HG02852 (cell line): ENCODE measurements at regions not wholly inside any gene's neighbourhood (a gene's known extent, or its start where the extent isn't known, plus 50 kb on each side); places are given as distances from the start of the nearest gene placed in this dataset.
A peak's percentile ranks its signal among the peaks of the same experiment; 100 is the strongest.

Experiments used
- ATAC-seq: cut with Tn5 transposase; IDR thresholded peaks from one replicate; pipeline ENCODE4 v1.9.1; 2021; ENCODE audit warnings: mild to moderate bottlenecking, moderate library complexity; ENCODE audit not compliant: unreplicated experiment

- ATAC-seq, result no peak
These were observed 729.1 kb upstream of the NRSN1 start for GRCh38 chr6:23396949-23397348.

- ATAC-seq, result no peak
These were observed 722.6 kb upstream of the NRSN1 start for GRCh38 chr6:23403460-23403859.

GRCh38 chr6:23409531-23409930 lies 716.5 kb upstream of the NRSN1 start:
- ATAC-seq, result no peak

- ATAC-seq, result no peak
These were observed 715.6 kb upstream of the NRSN1 start for GRCh38 chr6:23410439-23410838.

GRCh38 chr6:23412770-23413169 lies 713.2 kb upstream of the NRSN1 start:
- no peak for ATAC-seq

- no peak for ATAC-seq
These were observed 712.5 kb upstream of the NRSN1 start for GRCh38 chr6:23413327-23414050.

- peak; percentile 62 for ATAC-seq
These were observed 712.0 kb upstream of the NRSN1 start for GRCh38 chr6:23414051-23414445.

GRCh38 chr6:23414922-23415321 lies 711.1 kb upstream of the NRSN1 start:
- no peak for ATAC-seq

- ATAC-seq, result peak; percentile 64
These were observed 710.1 kb upstream of the NRSN1 start for GRCh38 chr6:23415819-23416427.

GRCh38 chr6:23417133-23417532 lies 708.9 kb upstream of the NRSN1 start:
- no peak for ATAC-seq

- no peak for ATAC-seq
These were observed 707.9 kb upstream of the NRSN1 start for GRCh38 chr6:23418095-23418494.

- no peak for ATAC-seq
These were observed 707.0 kb upstream of the NRSN1 start for GRCh38 chr6:23419046-23419445.

- ATAC-seq, result no peak
These were observed 705.2 kb upstream of the NRSN1 start for GRCh38 chr6:23420659-23421350.

GRCh38 chr6:23424584-23424983 lies 701.4 kb upstream of the NRSN1 start:
- no peak for ATAC-seq

GRCh38 chr6:23435126-23435525 lies 690.9 kb upstream of the NRSN1 start:
- no peak for ATAC-seq

- no peak for ATAC-seq
These were observed 690.2 kb upstream of the NRSN1 start for GRCh38 chr6:23435798-23436197.

- no peak for ATAC-seq
These were observed 684.1 kb upstream of the NRSN1 start for GRCh38 chr6:23441808-23442461.

- ATAC-seq, result no peak
These were observed 680.8 kb upstream of the NRSN1 start for GRCh38 chr6:23445157-23445710.

GRCh38 chr6:23446469-23446967 lies 679.5 kb upstream of the NRSN1 start:
- ATAC-seq, result no peak

GRCh38 chr6:23447731-23448130 lies 678.3 kb upstream of the NRSN1 start:
- no peak for ATAC-seq

GRCh38 chr6:23448281-23448680 lies 677.7 kb upstream of the NRSN1 start:
- ATAC-seq, result no peak
